A172 (cell line): ENCODE measurements at regions not wholly inside any gene's neighbourhood (a gene's known extent, or its start where the extent isn't known, plus 50 kb on each side); places are given as distances from the start of the nearest gene placed in this dataset.
"Not testable (repeated sequence)": the region's sequence is repeated elsewhere in the genome, so short reads cannot be mapped to it uniquely, and the experiment has no call there.

Experiments used
- DNase-seq: peaks from one replicate; pipeline ENCODE4 v3.0.0-alpha.2; 2015; ENCODE audit warnings: low spot score

- DNase-seq: no peak
Measured at GRCh38 chr16:17940584-17941364, 395.8 kb downstream of the NPIPA8 start.

- DNase-seq: no peak
Measured at GRCh38 chr16:17939723-17940122, 396.8 kb downstream of the NPIPA8 start.

GRCh38 chr16:17939122-17939536 lies 397.4 kb downstream of the NPIPA8 start:
- DNase-seq: no peak

GRCh38 chr16:17938546-17938945 lies 398.0 kb downstream of the NPIPA8 start:
- no peak for DNase-seq

- DNase-seq: no peak
Measured at GRCh38 chr16:17936766-17937402, 399.7 kb downstream of the NPIPA8 start.

GRCh38 chr16:17930280-17930679 lies 406.3 kb downstream of the NPIPA8 start:
- no peak for DNase-seq

GRCh38 chr16:17926866-17927399 lies 409.6 kb downstream of the NPIPA8 start:
- no peak for DNase-seq

GRCh38 chr16:17926461-17926860 lies 410.1 kb downstream of the NPIPA8 start:
- no peak for DNase-seq

- no peak for DNase-seq
Measured at GRCh38 chr16:17925761-17926160, 410.8 kb downstream of the NPIPA8 start.

- DNase-seq: no peak
Measured at GRCh38 chr16:17921357-17921978, 415.1 kb downstream of the NPIPA8 start.

GRCh38 chr16:17917316-17918019 lies 419.1 kb downstream of the NPIPA8 start:
- no peak for DNase-seq

- DNase-seq: no peak
Measured at GRCh38 chr16:17915791-17916190, 420.7 kb downstream of the NPIPA8 start.

- no peak for DNase-seq
Measured at GRCh38 chr16:17914168-17914567, 422.4 kb downstream of the NPIPA8 start.

- DNase-seq: not testable (repeated sequence)
Measured at GRCh38 chr16:17911578-17911977, 425.0 kb downstream of the NPIPA8 start.

GRCh38 chr16:17906626-17907025 lies 429.9 kb downstream of the NPIPA8 start:
- not testable (repeated sequence) for DNase-seq

- DNase-seq: no peak
Measured at GRCh38 chr16:17901309-17901708, 430.5 kb upstream of the XYLT1 start.

- DNase-seq: no peak
Measured at GRCh38 chr16:17899141-17899540, 428.4 kb upstream of the XYLT1 start.

- no peak for DNase-seq
Measured at GRCh38 chr16:17887963-17888362, 417.2 kb upstream of the XYLT1 start.

GRCh38 chr16:17885659-17886207 lies 415.0 kb upstream of the XYLT1 start:
- no peak for DNase-seq

- no peak for DNase-seq
Measured at GRCh38 chr16:17877821-17878360, 407.1 kb upstream of the XYLT1 start.

GRCh38 chr16:17866996-17867395 lies 396.2 kb upstream of the XYLT1 start:
- no peak for DNase-seq
